NCI-H748 (cell line): ENCODE measurements at regions not wholly inside any gene's neighbourhood (a gene's known extent, or its start where the extent isn't known, plus 50 kb on each side); places are given as distances from the start of the nearest gene placed in this dataset.

ENCODE experiments used
- DNase-seq: peaks from one replicate; lab custom pipeline; 2025; ENCODE audit not compliant: unreplicated experiment; lab: John Stamatoyannopoulos, UW

DNA sequence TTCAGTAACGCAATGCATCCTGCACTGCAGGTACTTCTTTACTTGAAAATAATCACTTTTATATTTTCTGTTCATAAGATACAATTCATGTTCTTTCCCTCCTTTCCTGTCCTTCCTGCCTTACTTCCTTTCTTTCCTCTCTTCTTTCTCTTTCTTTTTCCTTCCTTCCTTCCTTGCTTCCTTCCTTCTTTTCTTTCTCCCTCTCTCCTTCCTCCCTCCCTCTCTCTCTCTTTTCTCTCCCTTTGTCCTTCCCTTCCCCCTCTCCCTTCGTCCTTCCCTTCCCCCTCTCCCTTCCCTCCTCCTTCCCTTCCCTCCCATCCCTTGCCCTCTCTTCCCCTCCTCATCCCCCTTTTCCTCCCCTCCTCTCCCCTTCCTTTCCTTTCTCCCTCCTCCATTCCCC lies 227.8 kb upstream of the KLF6 start:
- DNase-seq: no peak

GRCh38 chr10:4011136-4011812 lies 226.3 kb upstream of the KLF6 start:
- DNase-seq: no peak

DNA sequence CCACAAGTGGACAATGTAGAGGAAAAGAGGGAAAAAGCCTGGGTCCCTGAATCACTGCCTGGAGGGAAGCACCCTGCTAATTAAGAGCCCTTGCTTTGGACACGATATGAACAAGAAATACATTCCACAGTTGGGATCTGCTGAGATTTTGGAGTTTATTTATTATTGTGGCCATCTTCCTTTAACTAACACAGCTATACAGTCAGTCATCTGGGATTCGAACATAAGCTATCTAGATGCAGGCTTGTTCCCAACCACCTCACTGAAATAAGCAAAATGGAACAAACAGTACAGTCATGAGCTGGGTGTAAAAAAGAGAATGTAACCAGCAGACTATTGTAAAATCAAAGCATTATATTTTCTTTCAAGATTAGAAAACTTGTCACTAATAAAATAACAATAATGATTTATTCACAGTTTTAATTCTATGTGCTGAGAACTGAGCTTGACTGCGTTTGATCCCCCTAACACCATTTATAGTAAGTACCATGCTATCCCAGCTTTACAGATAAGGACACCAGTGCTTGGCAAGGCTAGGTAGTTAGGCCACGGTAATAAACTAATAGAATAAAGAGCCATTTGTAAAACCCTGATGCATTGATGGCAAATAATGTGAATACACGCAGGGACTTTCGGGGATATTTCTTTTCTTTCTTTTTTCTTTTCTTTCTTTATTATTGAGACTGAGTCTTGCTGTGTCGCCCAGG lies 223.8 kb upstream of the KLF6 start:
- no peak for DNase-seq

- no peak for DNase-seq
These were observed 222.8 kb upstream of the KLF6 start for GRCh38 chr10:4007771-4008170.

DNA sequence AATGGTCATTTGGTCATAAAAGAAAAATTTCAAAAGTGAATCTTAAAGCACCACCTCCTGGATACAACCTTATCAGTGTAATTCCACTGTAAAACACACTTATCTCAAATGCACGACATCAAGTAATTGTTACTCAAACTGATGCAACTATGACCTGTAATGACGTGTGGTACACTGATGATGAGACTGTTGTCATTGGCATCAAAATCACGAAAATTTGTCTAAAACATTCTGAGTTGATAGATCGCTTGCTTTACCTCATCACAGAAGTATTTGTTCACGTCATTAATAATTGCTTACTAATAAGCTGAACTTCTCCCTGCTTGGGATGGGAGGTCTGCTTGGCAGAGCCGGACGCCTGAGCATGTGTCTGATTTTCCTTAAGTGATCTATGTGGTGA lies 221.8 kb upstream of the KLF6 start:
- DNase-seq: no peak

- no peak for DNase-seq
These were observed 221.0 kb upstream of the KLF6 start for GRCh38 chr10:4006051-4006450.

DNA sequence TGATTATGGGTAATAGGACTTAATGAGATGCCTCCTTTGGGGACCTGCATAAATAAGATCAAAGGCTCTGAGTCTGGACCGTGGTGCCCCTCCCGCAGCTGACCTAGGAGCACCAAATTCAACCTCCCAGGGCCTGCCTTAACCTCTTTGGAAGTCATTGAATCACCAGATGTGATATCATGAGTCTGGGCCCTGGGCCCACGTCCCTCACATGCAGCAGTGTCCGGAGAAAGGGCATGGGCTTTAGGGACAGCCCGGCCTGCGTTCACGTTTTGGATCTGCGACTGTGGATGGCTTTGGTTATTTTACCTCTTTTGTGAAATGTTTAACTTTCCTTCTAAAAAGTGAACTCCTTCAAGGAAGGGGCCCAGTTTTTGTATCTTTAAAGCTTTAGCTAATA lies 220.0 kb upstream of the KLF6 start:
- no peak for DNase-seq

GRCh38 chr10:4004144-4004543 lies 219.1 kb upstream of the KLF6 start:
- no peak for DNase-seq

DNA sequence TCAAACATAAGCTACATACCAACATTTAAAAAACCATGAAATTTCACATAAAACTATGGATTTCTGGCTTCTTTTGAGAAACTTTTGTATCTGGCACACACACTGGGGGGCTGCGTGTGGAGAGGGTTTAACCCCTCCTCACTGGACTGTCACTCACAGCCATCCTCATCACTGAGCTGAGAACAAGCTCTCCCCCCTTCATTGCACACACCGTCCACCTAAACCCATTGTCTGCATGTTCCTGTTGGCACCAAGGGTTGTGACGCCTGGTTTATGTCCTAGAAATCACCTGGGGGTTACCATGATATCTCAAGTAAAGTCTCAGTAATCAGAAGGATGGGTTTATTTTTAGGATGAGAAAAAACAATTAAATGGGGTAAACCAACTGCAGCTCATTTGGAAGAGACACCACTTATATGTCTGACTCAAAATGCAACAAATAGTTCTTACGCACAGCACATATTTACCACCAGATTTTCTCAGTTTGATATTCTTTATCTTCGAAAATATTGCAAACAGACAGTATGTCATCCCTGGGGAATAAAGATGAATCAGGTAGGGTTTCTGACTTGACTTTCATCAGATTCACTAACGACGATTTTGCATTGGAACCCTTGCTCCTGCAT lies 218.5 kb upstream of the KLF6 start:
- DNase-seq: no peak

DNA sequence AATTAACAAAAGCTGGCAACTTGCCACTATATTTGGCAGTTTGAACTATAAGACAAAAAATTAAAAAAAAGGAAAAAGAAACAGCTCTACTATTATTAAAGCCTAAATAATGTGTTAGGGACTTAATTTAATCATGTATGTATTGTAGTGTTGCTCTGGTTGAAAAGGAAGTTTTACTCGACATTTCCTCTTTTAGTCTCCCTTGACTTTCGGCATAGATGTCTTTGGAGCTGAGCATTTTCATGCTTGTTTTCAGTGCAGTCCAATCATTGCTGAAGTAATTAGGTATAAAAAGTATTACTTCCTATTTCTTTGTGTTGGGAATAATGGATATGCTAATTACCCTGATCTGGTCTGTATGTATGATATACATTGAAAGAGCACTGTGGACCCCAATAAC lies 216.8 kb upstream of the KLF6 start:
- no peak for DNase-seq

DNA sequence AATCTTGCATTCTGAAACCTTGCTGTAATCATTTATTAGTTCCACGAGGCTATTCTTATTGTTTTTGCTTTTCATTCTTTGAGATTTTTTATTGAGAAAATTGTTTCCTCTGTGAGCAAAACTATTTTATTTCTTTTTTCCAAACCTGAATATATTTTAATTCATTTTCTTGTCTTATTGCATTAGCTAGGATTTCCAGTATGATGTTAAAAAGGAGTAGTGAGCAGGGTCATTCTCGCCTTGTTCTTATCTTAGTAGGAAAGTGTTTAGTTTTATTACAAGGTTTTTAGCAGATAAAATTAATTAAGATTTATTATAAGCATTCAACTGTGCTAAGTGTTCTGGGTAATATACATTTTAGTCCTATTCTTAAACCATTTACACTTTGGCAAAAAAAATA lies 214.6 kb upstream of the KLF6 start:
- DNase-seq: no peak

DNA sequence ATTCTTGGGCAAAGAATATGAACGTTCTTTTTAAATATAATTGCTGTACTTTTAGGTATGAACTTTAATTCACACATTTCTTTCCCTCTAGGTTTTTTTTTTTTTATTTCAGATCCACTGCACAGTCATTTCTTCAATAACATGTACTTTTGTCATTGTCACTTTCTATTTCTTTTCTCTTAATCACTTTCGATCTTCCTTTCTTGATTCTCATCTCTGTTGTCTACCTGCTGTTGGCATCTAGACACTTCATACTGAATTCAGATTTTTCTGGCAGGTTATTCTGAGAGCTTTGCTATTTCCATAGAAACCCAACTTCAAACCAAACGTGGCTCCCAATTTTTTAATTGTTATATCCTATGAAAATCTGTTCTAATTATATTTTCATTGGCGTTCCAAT lies 211.7 kb upstream of the KLF6 start:
- no peak for DNase-seq

DNA sequence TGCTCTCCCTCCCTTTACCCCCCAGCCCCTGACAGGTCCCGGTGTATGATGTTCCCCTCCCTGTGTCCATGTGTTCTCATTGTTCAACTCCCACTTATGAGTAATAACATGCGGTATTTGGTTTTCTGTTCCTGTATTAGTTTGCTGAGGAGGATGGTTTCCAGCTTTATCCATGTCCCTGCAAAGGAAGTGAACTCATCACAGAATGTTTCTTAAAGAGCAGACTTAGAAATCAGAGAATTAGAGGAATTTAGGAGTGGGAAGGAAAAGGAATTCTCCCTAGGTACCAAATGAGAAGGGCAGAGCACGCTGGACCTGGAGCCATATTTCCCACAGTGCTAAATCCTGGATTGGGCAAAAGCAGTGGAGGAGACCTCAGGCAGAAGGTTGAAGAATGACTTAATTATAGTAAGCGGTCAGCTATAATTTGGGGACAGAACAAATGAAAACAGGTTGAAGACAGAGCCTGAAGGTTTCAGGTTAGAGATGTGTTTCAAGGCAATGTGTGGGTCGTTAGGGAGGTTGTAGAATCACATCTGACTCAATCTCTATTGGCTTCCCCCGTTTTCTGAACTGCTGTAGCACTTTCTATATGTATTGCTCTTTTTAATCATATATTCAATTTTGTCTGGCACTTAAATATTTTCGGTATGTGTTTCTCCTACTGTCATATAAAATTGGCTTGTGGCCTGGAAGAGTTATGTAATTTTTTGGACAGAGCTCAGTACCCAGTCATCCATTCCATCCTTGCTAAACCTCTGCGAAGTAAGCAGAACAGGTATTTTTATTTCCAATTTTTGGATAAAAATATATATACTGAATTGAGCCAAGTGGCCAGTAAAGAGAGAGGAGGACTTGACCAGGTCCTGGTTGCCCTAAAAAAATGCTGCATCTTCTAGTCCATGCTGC lies 210.5 kb upstream of the KLF6 start:
- no peak for DNase-seq

DNA sequence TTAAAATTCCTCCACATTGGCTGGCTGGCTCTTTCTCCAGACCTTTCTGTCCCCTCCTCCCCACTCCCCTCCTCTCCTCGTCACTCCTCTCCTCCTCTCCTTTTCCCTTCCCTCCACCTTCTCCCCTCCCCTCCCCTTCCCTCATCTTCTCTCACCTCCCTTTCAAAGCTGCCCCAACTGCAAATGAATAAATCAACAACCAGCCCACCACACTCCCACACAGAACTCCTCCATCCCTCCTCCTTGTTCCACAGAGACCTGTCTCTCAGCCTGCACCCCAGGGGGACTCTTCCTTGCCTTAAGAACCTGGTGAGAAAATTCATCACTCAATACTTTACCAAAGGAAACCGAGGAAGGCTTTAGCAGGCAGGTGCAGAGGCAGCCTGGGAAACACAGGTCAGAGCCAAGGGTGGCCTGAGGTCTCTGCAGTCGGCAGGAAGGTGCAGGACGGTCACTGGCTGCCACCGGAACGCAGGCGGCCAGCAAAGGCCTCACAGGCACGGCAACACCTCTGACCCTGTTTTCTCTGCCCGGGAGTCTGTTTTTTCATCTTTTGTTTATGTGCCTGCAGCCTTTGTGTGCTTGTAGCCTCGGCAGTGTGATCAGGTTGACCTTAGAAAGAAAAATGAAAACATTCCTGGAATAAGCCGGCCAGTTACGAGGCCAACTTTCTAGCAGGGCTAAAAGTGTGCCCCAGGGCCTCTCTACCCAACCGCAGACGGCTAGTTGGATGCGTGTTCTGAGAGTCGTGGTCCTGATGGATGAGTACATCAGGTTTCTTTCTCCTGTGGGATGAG lies 207.6 kb upstream of the KLF6 start:
- no peak for DNase-seq

DNA sequence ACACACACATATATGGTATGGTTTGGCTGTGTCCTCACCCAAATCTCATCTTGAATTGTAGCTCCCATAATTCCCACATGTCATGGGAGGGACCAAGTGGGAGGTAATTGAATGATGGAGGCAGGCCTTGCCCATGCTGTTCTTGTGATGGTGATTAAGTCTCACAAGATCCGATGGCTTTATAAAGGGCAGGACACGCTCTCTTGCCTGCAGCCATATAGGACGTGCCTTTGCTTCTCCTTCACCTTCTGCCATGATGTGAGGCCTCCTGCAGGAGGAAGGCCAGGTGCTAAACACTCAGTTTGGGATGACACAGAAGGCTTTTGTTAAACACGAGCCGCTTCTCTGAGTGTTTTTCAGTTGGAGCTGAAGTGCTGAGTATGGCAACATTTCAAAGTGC lies 205.3 kb upstream of the KLF6 start:
- no peak for DNase-seq

DNA sequence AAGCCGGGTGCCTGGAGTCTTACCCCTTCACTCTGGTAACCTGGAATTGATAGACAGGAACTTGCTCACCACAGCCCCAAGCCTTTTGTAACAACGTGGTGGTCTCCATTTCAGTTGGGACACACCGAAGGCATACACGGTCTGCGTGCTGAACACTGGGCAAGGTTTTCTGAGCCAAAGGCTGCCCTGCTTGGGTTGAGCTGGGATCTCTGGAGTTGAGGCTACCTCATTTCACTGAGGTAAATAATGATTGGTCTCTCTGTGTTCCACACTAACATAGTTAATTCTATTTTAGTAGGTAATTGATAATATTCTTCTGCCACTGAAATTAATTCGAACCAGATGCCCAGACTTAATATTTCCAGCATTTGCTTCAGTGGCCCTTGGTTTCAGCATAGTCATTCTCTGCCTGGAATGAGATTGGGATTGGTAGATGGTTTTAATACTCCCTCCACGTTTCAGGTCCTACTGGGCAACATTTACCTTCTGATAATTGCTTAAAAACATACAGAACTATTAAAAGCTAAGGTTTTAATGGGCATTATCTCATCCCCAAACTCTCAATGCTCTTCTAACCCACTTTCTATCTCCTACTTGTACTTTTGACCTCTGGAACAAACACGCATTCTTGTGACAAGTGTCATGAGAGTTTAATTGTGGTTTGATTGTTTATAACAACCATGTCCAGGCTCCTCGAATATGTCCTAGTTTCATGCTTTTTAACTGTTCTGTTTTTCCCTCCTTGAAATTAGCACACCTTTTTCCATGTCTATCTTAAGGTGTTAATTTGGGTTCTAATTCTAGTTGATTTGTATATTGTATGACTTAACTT lies 202.3 kb upstream of the KLF6 start:
- DNase-seq: no peak

- DNase-seq: no peak
These were observed 201.6 kb upstream of the KLF6 start for GRCh38 chr10:3986493-3987142.

DNA sequence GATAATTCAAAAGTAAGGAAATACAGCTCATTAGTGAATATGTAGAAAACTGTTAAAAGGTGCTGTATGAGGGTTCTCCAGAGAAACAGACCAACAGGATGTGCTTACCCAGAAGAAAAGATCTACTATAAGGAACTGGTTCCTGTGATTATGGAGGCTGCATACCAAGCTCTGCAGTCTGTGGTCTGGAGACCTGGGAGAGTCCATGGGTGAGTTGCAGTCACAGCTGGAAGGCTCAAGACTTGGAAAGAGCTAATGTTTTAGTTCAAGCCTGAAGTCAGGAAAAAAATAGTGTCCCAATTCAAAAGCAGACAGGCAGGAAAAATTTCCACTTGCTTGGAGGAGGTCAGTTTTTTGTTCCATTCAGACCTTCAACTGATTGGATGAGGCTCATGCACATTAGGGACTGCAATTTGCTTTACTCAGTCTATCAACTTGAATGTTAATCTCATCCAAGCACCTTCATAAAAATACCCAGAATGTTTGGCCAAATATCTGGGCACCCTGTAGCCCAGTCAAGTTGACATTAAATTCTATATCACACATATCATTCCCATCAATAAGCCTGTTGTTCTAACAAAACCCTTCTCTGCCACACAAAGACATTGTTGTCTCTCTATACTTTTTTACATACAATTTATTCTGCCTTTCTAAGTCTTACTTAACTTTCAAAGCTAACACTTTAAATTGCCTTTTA lies 197.9 kb upstream of the KLF6 start:
- no peak for DNase-seq

GRCh38 chr10:3981300-3981699 lies 196.3 kb upstream of the KLF6 start:
- no peak for DNase-seq
